NAMALWA (cell line): ENCODE measurements at regions not wholly inside any gene's neighbourhood (a gene's known extent, or its start where the extent isn't known, plus 50 kb on each side); places are given as distances from the start of the nearest gene placed in this dataset.

ENCODE experiments used
- DNase-seq: peaks from one replicate; pipeline ENCODE4 v3.0.0-alpha.2; 2015; ENCODE audit warnings: low spot score

DNA sequence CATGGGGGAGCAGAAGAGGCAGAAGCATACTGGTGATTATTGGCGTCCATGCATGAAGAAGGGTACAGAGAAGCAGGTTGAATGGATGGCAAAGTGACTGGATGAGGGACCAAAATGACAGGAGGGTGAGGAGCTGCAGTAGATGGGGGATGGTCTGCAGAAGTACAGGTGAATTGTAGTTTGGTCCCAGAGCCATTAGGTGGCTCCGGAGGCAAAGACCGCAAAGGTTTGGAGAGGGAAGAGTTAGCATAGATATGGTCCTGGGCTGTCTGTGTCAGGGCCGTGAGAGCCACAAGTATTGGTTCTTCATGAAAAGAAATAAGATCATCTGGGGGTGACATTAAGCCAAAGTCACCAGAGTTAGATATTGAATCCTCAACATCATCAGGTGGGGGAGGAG, 59.0 kb upstream of the ZNF726 start:
- no peak for DNase-seq

DNA sequence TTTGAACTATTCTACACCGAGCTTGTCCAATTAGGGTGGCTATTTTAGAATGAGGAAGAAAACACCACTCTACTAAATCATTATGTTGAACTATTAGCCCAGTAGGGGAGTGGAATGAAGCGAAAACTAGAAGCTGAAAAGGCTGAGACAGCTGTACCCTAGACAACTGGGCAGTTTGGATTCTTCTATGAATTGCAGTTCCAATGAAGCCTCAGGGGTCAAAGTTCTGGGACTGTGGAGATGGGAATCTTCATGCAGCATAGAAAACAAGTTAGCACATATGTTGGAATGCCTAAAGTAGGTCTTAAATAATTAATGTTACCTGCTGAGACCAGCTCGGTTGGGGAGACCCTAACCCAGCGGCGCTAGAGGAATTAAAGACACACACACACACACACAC, 62.7 kb upstream of the ZNF726 start:
- DNase-seq: no peak

- DNase-seq: no peak
Observed at GRCh38 chr19:23832717-23833327, 74.1 kb upstream of the ZNF681 start.

DNA sequence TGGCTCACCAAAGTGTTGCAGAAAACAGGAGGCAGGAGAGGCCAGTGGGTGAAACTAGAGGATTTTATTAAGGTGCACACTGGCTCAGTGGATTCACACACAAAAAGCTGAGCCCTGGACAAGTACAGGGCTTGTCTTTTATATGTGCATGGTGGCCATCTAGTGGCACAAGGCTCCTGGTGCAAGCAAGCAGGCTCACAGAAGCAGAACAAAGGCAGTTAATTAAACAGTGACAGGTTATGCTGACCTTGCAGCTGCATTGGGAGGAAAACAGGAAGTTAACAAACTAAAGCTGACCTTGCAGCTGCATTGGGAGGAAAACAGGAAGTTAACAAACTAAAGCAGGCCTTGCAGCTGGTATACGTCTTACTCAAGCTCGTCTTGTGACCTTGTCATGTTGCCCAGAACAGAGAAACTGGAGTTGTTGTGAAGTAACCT, 65.3 kb upstream of the ZNF681 start:
- DNase-seq: peak; percentile 97

GRCh38 chr19:23822735-23823134, 64.0 kb upstream of the ZNF681 start:
- DNase-seq: no peak

- DNase-seq: peak; percentile 84
Observed at GRCh38 chr19:23817519-23817918, 58.8 kb upstream of the ZNF681 start.

GRCh38 chr19:23810496-23810895, 51.8 kb upstream of the ZNF681 start:
- no peak for DNase-seq
